ENCODE measurements at regions not wholly inside any gene's neighbourhood (a gene's known extent, or its start where the extent isn't known, plus 50 kb on each side); places are given as distances from the start of the nearest gene placed in this dataset.
"Not testable (repeated sequence)": the region's sequence is repeated elsewhere in the genome, so short reads cannot be mapped to it uniquely, and the experiment has no call there.

DNA sequence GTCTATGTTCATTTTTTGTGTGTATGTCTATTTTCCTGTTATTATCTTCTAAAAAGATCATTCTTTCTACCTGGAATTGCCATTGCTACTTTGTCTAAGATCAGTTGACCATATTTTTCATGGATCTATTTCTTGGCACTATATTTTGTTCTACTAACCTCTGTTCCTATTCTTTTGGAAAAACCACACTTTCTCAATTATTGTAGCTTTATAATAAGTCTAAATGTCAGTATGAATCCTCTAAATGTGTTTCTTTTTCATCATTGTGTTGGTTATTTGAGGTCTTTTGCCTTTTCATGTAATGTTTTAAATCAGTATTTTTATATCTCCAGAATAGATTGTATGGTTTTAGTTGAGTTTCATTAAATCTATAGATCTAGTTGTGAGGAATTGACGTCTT is 798.3 kb downstream of the FAT4 start:
- no peak for DNase-seq (ENCODE audit: low read depth in 2 of 2)

- no peak for DNase-seq (ENCODE audit: low read depth in 2 of 2)
Measured at GRCh38 chr4:126123611-126124325, 809.0 kb downstream of the FAT4 start.

GRCh38 chr4:126124818-126125217 is 810.1 kb downstream of the FAT4 start:
- DNase-seq (ENCODE audit: low read depth in 2 of 2) = peak in 1 of 2 donors; percentile 6

DNA sequence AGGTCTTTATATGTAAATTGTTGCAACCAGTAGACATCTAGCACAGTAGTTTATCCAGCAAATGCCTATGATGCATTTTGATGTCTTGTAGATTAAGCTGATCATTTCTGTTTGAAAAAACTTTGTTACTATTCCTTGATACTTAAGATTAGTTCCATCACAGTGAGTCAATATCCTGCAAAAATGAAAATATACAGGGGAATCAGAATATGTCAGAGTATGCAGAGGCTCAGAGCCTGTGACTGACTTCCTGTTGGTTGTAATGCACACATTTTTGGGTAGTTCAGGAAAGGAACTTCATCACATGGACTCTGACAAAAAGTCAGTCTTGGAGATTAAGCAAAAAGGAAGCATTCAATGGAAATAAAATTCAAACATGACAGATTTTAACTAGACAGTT is 815.5 kb downstream of the FAT4 start:
- no peak for DNase-seq (ENCODE audit: low read depth in 2 of 2)

GRCh38 chr4:126136922-126137781 is 822.4 kb downstream of the FAT4 start:
- DNase-seq (ENCODE audit: low read depth in 2 of 2) = no peak

DNA sequence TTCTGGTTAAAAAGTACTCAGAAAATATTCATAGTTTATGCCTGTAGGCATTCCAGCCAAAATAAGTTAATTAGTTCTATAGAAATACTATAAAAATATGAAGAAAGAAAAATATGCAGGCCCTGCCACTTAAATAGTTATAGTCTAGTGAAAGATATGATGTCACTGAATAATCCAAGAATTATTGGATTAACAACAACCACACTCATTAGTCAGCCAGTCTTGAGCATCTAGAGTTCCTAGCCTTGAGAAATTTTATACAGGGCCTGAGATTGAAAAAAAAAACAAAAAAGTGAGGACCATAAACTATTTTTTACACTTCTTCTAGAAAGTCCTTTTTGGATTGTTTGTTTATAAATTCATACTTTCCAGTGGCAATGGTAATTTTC is 823.0 kb downstream of the FAT4 start:
- no peak for DNase-seq (ENCODE audit: low read depth in 2 of 2)

GRCh38 chr4:126144543-126145237 is 829.9 kb downstream of the FAT4 start:
- no peak for DNase-seq (ENCODE audit: low read depth in 2 of 2)

DNA sequence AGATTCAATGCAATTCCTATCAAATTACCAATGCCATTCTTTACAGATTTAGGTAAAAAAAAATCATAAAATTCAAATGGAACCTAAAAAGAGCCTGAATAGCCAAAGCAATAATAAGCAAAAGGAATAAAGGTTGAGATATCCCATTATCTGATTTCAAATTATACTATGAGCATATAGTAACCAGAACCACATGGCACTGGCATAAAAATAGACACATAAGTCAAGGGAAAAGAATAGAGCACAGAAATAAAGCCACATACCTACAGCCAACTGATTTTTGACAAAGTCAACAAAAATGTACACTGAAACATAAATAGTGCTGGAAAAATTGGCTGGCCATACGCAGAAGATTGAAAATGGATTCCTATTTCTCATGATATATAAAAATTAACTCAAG is 853.7 kb downstream of the FAT4 start:
- no peak for DNase-seq (ENCODE audit: low read depth in 2 of 2)

DNA sequence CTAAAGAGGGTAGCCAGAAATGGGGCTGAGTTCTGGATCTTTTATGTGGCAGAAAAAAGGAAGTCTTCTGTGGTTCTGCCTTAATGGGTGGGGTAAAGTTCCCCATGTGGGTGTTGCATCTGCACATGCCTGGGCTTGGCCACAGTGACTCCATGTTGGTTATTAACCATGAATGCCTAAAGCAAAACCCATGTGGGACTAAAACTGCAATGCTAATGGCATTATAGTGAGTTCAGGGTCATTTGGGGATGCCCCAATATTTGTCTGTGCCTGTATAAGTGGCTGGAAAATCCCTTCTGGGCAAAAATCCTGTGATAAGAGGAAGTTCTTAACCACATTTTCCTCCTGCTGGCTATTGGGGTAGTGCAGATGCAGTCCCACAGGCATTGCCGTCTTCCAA is 857.4 kb downstream of the FAT4 start:
- DNase-seq (ENCODE audit: low read depth in 2 of 2) = no peak

GRCh38 chr4:126174627-126175026 is 859.9 kb downstream of the FAT4 start:
- no peak for DNase-seq (ENCODE audit: low read depth in 2 of 2)

- DNase-seq (ENCODE audit: low read depth in 2 of 2) = no peak
Measured at GRCh38 chr4:126180642-126181041, 865.9 kb downstream of the FAT4 start.

- no peak for DNase-seq (ENCODE audit: low read depth in 2 of 2)
Measured at GRCh38 chr4:126182336-126182735, 867.6 kb downstream of the FAT4 start.

GRCh38 chr4:126182786-126183185 is 868.0 kb downstream of the FAT4 start:
- DNase-seq (ENCODE audit: low read depth in 2 of 2) = no peak

GRCh38 chr4:126183206-126183605 is 868.5 kb downstream of the FAT4 start:
- DNase-seq (ENCODE audit: low read depth in 2 of 2) = no peak

DNA sequence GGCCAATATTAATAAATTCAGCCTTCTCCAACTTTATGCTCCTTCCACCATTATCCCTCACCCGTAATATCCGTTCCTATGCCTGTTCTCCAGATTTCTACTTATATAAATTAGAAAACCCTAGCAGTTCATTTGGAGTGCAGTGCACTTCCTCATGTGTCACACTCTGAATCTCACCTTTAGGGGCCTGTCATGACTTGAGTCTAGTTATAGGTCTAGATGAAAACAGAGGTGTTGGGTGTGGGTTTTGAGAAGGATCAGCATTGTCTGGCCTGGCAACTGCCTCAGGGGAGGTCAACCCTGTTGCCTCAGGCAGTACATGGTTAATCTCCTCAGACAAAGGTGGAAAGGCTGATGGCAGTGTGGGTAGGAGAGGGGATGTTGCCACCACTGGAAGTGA is 876.8 kb downstream of the FAT4 start:
- DNase-seq (ENCODE audit: low read depth in 2 of 2) = no peak

DNA sequence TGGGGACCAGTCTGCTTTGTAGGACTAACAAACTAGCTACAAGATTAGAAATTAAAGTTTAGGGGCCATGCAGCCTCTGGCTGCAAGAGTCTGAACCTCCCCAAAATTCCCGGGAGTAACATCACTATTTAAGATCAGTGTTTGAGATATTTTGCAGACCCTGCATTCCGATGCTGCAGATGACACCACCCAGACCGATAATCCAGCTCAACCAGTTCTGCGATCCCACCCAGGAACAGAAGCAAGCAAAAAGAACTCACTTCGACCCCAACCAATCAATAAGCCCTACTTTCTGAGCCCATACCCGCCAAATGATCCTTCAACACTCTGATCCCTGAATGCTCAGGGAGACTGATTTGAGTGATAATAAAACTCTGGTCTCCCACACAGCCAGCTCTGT is 877.8 kb downstream of the FAT4 start:
- no peak for DNase-seq (ENCODE audit: low read depth in 2 of 2)

GRCh38 chr4:126201251-126202138 is 886.7 kb downstream of the FAT4 start:
- not testable (repeated sequence) for DNase-seq (ENCODE audit: low read depth in 2 of 2)

DNA sequence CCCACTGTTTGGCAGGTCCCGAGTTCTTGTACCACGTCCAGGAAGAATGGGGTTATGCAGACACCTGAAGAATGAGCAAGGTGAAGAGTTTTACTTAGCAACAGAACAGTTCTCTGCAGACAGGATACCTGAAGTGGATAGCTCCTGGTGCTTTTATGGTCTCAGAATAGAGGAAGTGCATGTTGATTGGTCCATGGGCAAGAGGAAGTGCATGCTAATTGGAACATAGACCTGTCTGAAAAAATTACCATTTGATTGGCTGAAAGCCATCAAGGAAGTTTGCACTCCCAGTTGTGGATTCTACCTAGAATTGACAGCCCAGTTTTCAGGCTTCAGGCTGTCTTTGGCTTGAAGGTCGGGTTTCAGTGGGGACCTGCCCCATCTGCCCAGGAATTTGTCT is 887.5 kb downstream of the FAT4 start:
- DNase-seq (ENCODE audit: low read depth in 2 of 2) = no peak

- DNase-seq (ENCODE audit: low read depth in 2 of 2) = no peak
Measured at GRCh38 chr4:126207910-126208309, 893.2 kb downstream of the FAT4 start.

DNA sequence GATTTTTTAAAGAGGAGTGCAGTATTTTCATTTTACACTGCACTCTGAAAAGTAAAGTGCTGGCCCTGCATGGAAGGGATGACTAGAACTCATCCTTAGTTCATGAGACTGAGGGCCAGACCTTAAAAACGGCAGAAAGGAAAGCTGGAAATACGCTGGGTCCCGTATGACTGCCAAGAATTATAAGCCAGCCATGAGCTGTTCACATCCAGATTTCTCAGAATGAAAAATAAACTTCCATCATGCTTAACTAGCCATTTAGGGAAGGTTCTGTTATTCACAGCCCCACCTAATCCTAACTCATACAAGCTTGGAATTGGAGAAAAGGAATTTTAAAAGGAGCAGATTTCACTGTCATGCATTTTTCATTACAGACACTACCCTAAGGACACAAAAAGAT is 894.4 kb downstream of the FAT4 start:
- no peak for DNase-seq (ENCODE audit: low read depth in 2 of 2)

DNA sequence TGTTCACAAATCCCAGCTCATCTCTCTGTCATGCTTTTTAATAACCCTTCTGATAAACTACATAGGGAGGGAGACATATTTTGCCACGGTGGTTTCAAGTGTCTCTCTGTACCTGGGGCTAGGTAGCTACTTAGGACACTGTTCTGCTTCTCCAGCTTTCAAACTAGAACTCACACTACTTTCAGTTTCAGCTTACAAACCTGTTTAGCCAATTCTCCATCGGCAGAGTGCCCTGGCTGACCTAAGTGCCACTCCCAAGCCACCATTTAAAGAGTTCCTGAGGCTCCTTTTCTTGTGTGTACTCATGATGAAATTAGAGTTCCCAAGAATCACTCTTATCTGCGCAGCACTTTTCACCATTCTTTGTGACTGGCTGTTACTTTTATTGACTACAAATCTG is 899.2 kb downstream of the FAT4 start:
- no peak for DNase-seq (ENCODE audit: low read depth in 2 of 2)

Data from lung microvascular endothelial cell (primary cell).